NB4 (cell line): ENCODE measurements at regions not wholly inside any gene's neighbourhood (a gene's known extent, or its start where the extent isn't known, plus 50 kb on each side); places are given as distances from the start of the nearest gene placed in this dataset.

ENCODE experiments used
- DNase-seq: peaks from one replicate; pipeline ENCODE4 v3.0.0; 2010; ENCODE audit warnings: low read depth
- H3K4me3 ChIP-seq: one replicate; pipeline ENCODE4 v1.5.1; 2011; ENCODE audit warnings: mild to moderate bottlenecking, low read depth, low read length, moderate library complexity
- CTCF ChIP-seq: IDR thresholded peaks from one replicate; pipeline ENCODE4 v1.5.1; 2012; ENCODE audit warnings: low read depth, low read length
- MAX ChIP-seq: IDR thresholded peaks from 2 replicates; pipeline ENCODE4 v1.6.1; 2011; ENCODE audit warnings: low read depth, low read length
- MYC ChIP-seq: IDR thresholded peaks from 2 replicates; pipeline ENCODE4 v1.6.1; 2011; ENCODE audit warnings: low read depth, low read length
- POLR2A ChIP-seq: IDR thresholded peaks from 2 replicates; pipeline ENCODE4 v1.6.1; 2011; ENCODE audit warnings: mild to moderate bottlenecking; ENCODE audit not compliant: insufficient read length; ENCODE audit errors: extremely low read depth

GRCh38 chr6:142633317-142633716 lies 311.7 kb downstream of the HIVEP2 start:
- H3K4me3 ChIP-seq: no peak overlapping the region
- no peak for DNase-seq
- TF ChIP-seq POLR2A: no peak
- no peak for TF ChIP-seq CTCF
- no peak for TF ChIP-seq MYC

GRCh38 chr6:142635130-142635529 lies 309.8 kb downstream of the HIVEP2 start:
- no peak for DNase-seq
- no peak for TF ChIP-seq MAX
- no peak for TF ChIP-seq MYC
- no peak for TF ChIP-seq POLR2A
- TF ChIP-seq CTCF: no peak
- H3K4me3 ChIP-seq: no peak overlapping the region

GRCh38 chr6:142637624-142638351 lies 307.2 kb downstream of the HIVEP2 start:
- DNase-seq: no peak
- no peak overlapping the region for H3K4me3 ChIP-seq
- TF ChIP-seq POLR2A (no peak), CTCF (no peak), MYC (no peak), MAX (no peak)

- DNase-seq: no peak
- no peak overlapping the region for H3K4me3 ChIP-seq
- TF ChIP-seq MAX (no peak), POLR2A (no peak), MYC (no peak), CTCF (no peak)
These were observed 302.3 kb downstream of the HIVEP2 start for GRCh38 chr6:142642651-142643050.

GRCh38 chr6:142644866-142645265 lies 300.1 kb downstream of the HIVEP2 start:
- no peak overlapping the region for H3K4me3 ChIP-seq
- DNase-seq: no peak
- TF ChIP-seq POLR2A: no peak
- TF ChIP-seq MYC: no peak
- no peak for TF ChIP-seq CTCF

- TF ChIP-seq MAX (no peak), CTCF (no peak), MYC (no peak), POLR2A (no peak)
- H3K4me3 ChIP-seq: no peak overlapping the region
- no peak for DNase-seq
These were observed 299.3 kb downstream of the HIVEP2 start for GRCh38 chr6:142645663-142646062.
